Loucy (cell line): ENCODE measurements at regions not wholly inside any gene's neighbourhood (a gene's known extent, or its start where the extent isn't known, plus 50 kb on each side); places are given as distances from the start of the nearest gene placed in this dataset.

Experiments used
- H2AFZ ChIP-seq: fragments of 200-600 bp; sonication (generic); 2 replicates; pipeline ENCODE4 v1.6.0; 2016; ENCODE audit warnings: antibody characterized with exemption, mild to moderate bottlenecking, low read length, moderate library complexity
- H3F3A ChIP-seq: fragments of 200-600 bp; 2 replicates; pipeline ENCODE4 v1.6.0; 2016; ENCODE audit warnings: antibody characterized with exemption, low read depth, mild to moderate bottlenecking
- H3K27me3 ChIP-seq: fragments of 200-600 bp; sonication (generic); 2 replicates; pipeline ENCODE4 v1.6.1; 2014; ENCODE audit warnings: low read length, mild to moderate bottlenecking; ENCODE audit not compliant: insufficient read depth, poor library complexity, severe bottlenecking
- H3K36me3 ChIP-seq: fragments of 200-600 bp; sonication (generic); 2 replicates; pipeline ENCODE4 v1.6.1; 2016; ENCODE audit warnings: low read length; ENCODE audit not compliant: insufficient read depth
- H3K4me1 ChIP-seq: fragments of 200-600 bp; sonication (generic); 2 replicates; pipeline ENCODE4 v1.5.1; 2014; ENCODE audit warnings: low read length, mild to moderate bottlenecking; ENCODE audit not compliant: insufficient read depth, poor library complexity, severe bottlenecking
- H3K4me2 ChIP-seq: fragments of 200-600 bp; sonication (generic); 2 replicates; pipeline ENCODE4 v1.6.0; 2014; ENCODE audit warnings: antibody characterized with exemption, low read length, low read depth, mild to moderate bottlenecking; ENCODE audit not compliant: poor library complexity, severe bottlenecking
- H3K4me3 ChIP-seq: fragments of 200-600 bp; sonication (generic); 2 replicates; pipeline ENCODE4 v1.5.1; 2014; ENCODE audit warnings: low read length, mild to moderate bottlenecking, mixed read lengths; ENCODE audit not compliant: poor library complexity, severe bottlenecking
- H3K79me2 ChIP-seq: fragments of 200-600 bp; sonication (generic); 2 replicates; pipeline ENCODE4 v1.6.1; 2014; ENCODE audit warnings: low read length; ENCODE audit not compliant: insufficient read depth
- H3K9ac ChIP-seq: fragments of 200-600 bp; sonication (generic); 2 replicates; pipeline ENCODE4 v1.6.0; 2014; ENCODE audit warnings: mild to moderate bottlenecking, low read depth, low read length, moderate library complexity; ENCODE audit not compliant: poor library complexity, severe bottlenecking
- H3K9me2 ChIP-seq: fragments of 200-600 bp; sonication (generic); replicated peaks from 2 replicates; pipeline ENCODE4 v1.6.1; 2016; ENCODE audit warnings: low read depth, low read length, mixed read lengths
- H3K9me3 ChIP-seq: fragments of 200-600 bp; sonication (generic); 2 replicates; pipeline ENCODE4 v1.6.1; 2014; ENCODE audit warnings: mild to moderate bottlenecking, antibody characterized with exemption, low read length, low read depth; ENCODE audit not compliant: insufficient read depth
- H4K20me1 ChIP-seq: fragments of 200-600 bp; sonication (generic); 2 replicates; pipeline ENCODE4 v1.6.0; 2014; ENCODE audit warnings: antibody characterized with exemption, low read length, mild to moderate bottlenecking; ENCODE audit not compliant: insufficient read depth, poor library complexity, severe bottlenecking
- EZH2phosphoT487 ChIP-seq: fragments of 200-600 bp; IDR thresholded peaks from 2 replicates; pipeline ENCODE4 v1.6.1; 2018; ENCODE audit warnings: antibody characterized with exemption, mild to moderate bottlenecking, moderate library complexity, borderline replicate concordance
- TF ChIP-seq, protein P1 (sequence below): fragments of 200-600 bp; sonication (generic); conservative IDR thresholded peaks from 2 replicates; pipeline ENCODE4 v1.5.1; 2014; ENCODE audit warnings: mild to moderate bottlenecking, antibody characterized with exemption, low read length

DNA sequence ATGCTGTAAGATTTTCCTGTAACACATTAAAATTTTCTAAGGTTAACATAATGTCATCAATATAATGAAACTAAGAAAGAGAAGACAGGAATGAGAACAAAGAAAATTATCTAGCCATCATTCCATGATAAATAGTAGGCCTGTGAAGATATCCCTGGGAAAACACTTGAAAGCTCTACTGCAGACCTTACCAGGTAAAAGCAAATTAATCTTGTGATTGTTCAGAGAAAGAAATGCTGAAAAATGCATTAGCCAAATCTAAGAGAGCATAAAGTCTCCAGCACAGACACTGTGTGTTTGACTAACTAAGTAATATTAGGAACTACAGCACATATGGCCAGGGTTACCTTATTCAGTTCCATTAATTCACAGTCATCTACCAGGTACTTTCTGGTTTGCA is 628.3 kb upstream of the GRAMD2B start:
- no peak overlapping the region for H3K9ac ChIP-seq
- H3K79me2 ChIP-seq, result no peaks in the 10 kb centered on the region
- H4K20me1 ChIP-seq, result no peaks in the 10 kb centered on the region
- no peak overlapping the region for H3K4me2 ChIP-seq
- no peak overlapping the region for H3K4me3 ChIP-seq
- no peaks in the 10 kb centered on the region for H3K9me3 ChIP-seq
- H3K4me1 ChIP-seq, result no peaks in the 10 kb centered on the region
- no peak overlapping the region for H2AFZ ChIP-seq
- no peaks in the 10 kb centered on the region for H3K27me3 ChIP-seq
- H3F3A ChIP-seq, result no peaks in the 10 kb centered on the region
- TF ChIP-seq, protein P1, sequence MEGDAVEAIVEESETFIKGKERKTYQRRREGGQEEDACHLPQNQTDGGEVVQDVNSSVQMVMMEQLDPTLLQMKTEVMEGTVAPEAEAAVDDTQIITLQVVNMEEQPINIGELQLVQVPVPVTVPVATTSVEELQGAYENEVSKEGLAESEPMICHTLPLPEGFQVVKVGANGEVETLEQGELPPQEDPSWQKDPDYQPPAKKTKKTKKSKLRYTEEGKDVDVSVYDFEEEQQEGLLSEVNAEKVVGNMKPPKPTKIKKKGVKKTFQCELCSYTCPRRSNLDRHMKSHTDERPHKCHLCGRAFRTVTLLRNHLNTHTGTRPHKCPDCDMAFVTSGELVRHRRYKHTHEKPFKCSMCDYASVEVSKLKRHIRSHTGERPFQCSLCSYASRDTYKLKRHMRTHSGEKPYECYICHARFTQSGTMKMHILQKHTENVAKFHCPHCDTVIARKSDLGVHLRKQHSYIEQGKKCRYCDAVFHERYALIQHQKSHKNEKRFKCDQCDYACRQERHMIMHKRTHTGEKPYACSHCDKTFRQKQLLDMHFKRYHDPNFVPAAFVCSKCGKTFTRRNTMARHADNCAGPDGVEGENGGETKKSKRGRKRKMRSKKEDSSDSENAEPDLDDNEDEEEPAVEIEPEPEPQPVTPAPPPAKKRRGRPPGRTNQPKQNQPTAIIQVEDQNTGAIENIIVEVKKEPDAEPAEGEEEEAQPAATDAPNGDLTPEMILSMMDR, result no peak
- no peak for TF ChIP-seq EZH2phosphoT487
- H3K9me2 ChIP-seq, result no peaks in the 10 kb centered on the region
- H3K36me3 ChIP-seq, result no peaks in the 10 kb centered on the region

DNA sequence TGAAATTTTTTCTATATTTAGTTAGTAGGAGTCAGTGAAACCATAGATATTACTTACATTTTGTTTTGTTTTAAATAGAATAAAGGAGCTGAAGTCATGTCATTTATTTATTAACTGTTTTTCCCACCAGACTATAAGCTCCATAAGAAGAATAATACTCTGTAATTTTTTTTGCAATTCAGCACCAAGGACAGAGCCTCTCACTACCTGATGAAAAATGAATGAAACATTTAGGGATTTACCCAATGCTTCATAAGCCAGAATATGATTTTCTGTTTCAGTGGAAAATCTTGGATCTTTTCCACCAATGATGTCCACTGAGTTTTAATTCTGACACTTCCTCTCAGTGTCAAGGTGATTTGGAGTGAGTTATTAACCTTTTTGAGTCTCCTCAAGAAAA is 624.9 kb upstream of the GRAMD2B start:
- Histone ChIP-seq H3K9me2 (no peaks in the 10 kb centered on the region), H3K4me3 (no peak overlapping the region), H3K79me2 (no peaks in the 10 kb centered on the region), H3K9ac (no peak overlapping the region), H3K4me2 (no peak overlapping the region), H3K36me3 (no peaks in the 10 kb centered on the region), H3F3A (no peaks in the 10 kb centered on the region), H2AFZ (no peak overlapping the region), H3K27me3 (no peaks in the 10 kb centered on the region), H3K4me1 (no peaks in the 10 kb centered on the region), H4K20me1 (no peaks in the 10 kb centered on the region), H3K9me3 (no peaks in the 10 kb centered on the region)
- TF ChIP-seq EZH2phosphoT487, result no peak
- TF ChIP-seq, protein P1, result no peak

DNA sequence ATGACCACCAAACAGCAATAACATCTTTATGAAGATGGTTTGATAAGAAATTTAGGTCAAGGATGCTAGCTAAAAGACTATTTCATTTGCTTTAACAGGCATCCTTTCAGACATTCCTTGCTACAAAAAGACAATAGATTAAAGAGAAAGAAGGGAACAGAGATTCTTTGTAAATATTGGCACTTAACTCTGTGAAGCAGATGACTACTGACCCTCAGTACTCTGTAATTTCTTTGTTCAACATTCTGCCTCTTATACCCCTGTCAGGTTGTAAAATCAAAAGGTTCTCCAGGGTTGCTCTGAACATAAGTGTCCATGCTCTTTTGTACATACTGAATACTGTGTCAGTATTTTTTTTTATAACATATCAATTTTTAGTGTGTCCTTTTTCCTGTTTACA is 610.6 kb upstream of the GRAMD2B start:
- H2AFZ ChIP-seq, result no peak overlapping the region
- no peaks in the 10 kb centered on the region for H3K9me3 ChIP-seq
- no peaks in the 10 kb centered on the region for H3K4me1 ChIP-seq
- H3K9ac ChIP-seq, result no peak overlapping the region
- H3K4me3 ChIP-seq, result no peak overlapping the region
- no peaks in the 10 kb centered on the region for H3K36me3 ChIP-seq
- no peak overlapping the region for H3K4me2 ChIP-seq
- H3K27me3 ChIP-seq, result no peaks in the 10 kb centered on the region
- H4K20me1 ChIP-seq, result no peaks in the 10 kb centered on the region
- no peaks in the 10 kb centered on the region for H3F3A ChIP-seq
- TF ChIP-seq EZH2phosphoT487, result no peak
- TF ChIP-seq, protein P1, result no peak
- H3K79me2 ChIP-seq, result no peaks in the 10 kb centered on the region
- no peaks in the 10 kb centered on the region for H3K9me2 ChIP-seq
